HUES48 (cell line): ENCODE measurements at regions not wholly inside any gene's neighbourhood (a gene's known extent, or its start where the extent isn't known, plus 50 kb on each side); places are given as distances from the start of the nearest gene placed in this dataset.

ENCODE experiments used
- H3K27ac ChIP-seq: one replicate; pipeline ENCODE4 v1.7.0; 2013; ENCODE audit warnings: low read depth, low read length, inconsistent platforms
- H3K27me3 ChIP-seq: 2 replicates; pipeline ENCODE4 v1.6.1; 2013; ENCODE audit warnings: mild to moderate bottlenecking, low read length; ENCODE audit not compliant: control insufficient read depth, insufficient read depth
- H3K36me3 ChIP-seq: 2 replicates; pipeline ENCODE4 v1.6.1; 2013; ENCODE audit warnings: low read length; ENCODE audit not compliant: control insufficient read depth, insufficient read depth
- H3K4me1 ChIP-seq: 2 replicates; pipeline ENCODE4 v1.6.1; 2013; ENCODE audit warnings: mild to moderate bottlenecking, low read length; ENCODE audit not compliant: control insufficient read depth, insufficient read depth
- H3K4me3 ChIP-seq: 2 replicates; pipeline ENCODE4 v1.5.1; 2013; ENCODE audit warnings: mild to moderate bottlenecking, low read depth, low read length
- H3K9ac ChIP-seq: 2 replicates; pipeline ENCODE4 v1.6.1; 2013; ENCODE audit warnings: mild to moderate bottlenecking, low read depth, low read length, moderate library complexity
- H3K9me3 ChIP-seq: 2 replicates; pipeline ENCODE4 v1.6.1; 2013; ENCODE audit warnings: low read length; ENCODE audit not compliant: control insufficient read depth, insufficient read depth

GRCh38 chr10:90592638-90593302, 265.1 kb downstream of the HTR7 start:
- H3K27ac ChIP-seq: no peak overlapping the region
- H3K36me3 ChIP-seq: no peaks in the 10 kb centered on the region
- no peaks in the 10 kb centered on the region for H3K27me3 ChIP-seq
- H3K9ac ChIP-seq: no peak overlapping the region
- no peak overlapping the region for H3K4me3 ChIP-seq
- H3K4me1 ChIP-seq: peaks cover 7% of the 10 kb centered on the region; the same call in 1 of the 2 replicates
- no peaks in the 10 kb centered on the region for H3K9me3 ChIP-seq

GRCh38 chr10:90598513-90598912, 259.3 kb downstream of the HTR7 start:
- Histone ChIP-seq H3K9ac (no peak overlapping the region), H3K27me3 (no peaks in the 10 kb centered on the region), H3K4me3 (no peak overlapping the region), H3K9me3 (no peaks in the 10 kb centered on the region), H3K36me3 (no peaks in the 10 kb centered on the region), H3K4me1 (no peaks in the 10 kb centered on the region), H3K27ac (no peak overlapping the region)

GRCh38 chr10:90602862-90603610, 254.8 kb downstream of the HTR7 start:
- H3K4me1 ChIP-seq: no peaks in the 10 kb centered on the region
- no peaks in the 10 kb centered on the region for H3K36me3 ChIP-seq
- H3K27ac ChIP-seq: no peak overlapping the region
- H3K9ac ChIP-seq: no peak overlapping the region
- H3K9me3 ChIP-seq: no peaks in the 10 kb centered on the region
- H3K27me3 ChIP-seq: no peaks in the 10 kb centered on the region
- H3K4me3 ChIP-seq: no peak overlapping the region

- Histone ChIP-seq H3K4me3 (no peak overlapping the region), H3K27ac (no peak overlapping the region), H3K27me3 (no peaks in the 10 kb centered on the region), H3K36me3 (no peaks in the 10 kb centered on the region), H3K9ac (no peak overlapping the region), H3K9me3 (no peaks in the 10 kb centered on the region), H3K4me1 (no peaks in the 10 kb centered on the region)
Observed at GRCh38 chr10:90604636-90605035, 253.2 kb downstream of the HTR7 start.

GRCh38 chr10:90605506-90605905, 252.3 kb downstream of the HTR7 start:
- no peaks in the 10 kb centered on the region for H3K4me1 ChIP-seq
- H3K27ac ChIP-seq: no peak overlapping the region
- no peaks in the 10 kb centered on the region for H3K27me3 ChIP-seq
- no peak overlapping the region for H3K4me3 ChIP-seq
- no peaks in the 10 kb centered on the region for H3K9me3 ChIP-seq
- H3K9ac ChIP-seq: no peak overlapping the region
- H3K36me3 ChIP-seq: no peaks in the 10 kb centered on the region

- H3K27ac ChIP-seq: no peak overlapping the region
- no peaks in the 10 kb centered on the region for H3K36me3 ChIP-seq
- no peak overlapping the region for H3K9ac ChIP-seq
- no peaks in the 10 kb centered on the region for H3K4me1 ChIP-seq
- no peaks in the 10 kb centered on the region for H3K27me3 ChIP-seq
- no peaks in the 10 kb centered on the region for H3K9me3 ChIP-seq
- H3K4me3 ChIP-seq: no peak overlapping the region
Observed at GRCh38 chr10:90612276-90612675, 245.6 kb downstream of the HTR7 start.

DNA sequence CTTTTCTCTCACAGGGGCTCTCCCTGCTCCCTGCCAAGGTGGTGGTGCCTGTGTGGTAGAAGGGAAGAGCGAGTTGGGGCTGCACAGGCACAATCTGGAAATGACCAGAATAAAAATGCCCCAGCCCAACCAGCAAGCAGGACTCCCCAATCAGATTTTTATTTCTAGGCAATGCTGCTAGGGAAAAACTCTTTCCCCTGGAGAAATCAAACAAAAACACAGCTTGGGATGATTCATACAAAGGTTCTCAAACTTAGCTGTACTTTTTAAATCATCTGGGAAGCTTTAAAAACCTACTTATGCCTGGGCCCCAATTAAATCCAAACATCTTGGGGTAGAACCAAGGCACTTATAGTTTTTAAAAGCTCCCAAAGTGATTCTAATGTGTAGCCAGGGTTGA, 243.2 kb downstream of the HTR7 start:
- Histone ChIP-seq H3K27me3 (no peaks in the 10 kb centered on the region), H3K9ac (no peak overlapping the region), H3K4me3 (no peak overlapping the region), H3K36me3 (no peaks in the 10 kb centered on the region), H3K4me1 (no peaks in the 10 kb centered on the region), H3K27ac (no peak overlapping the region), H3K9me3 (no peaks in the 10 kb centered on the region)

DNA sequence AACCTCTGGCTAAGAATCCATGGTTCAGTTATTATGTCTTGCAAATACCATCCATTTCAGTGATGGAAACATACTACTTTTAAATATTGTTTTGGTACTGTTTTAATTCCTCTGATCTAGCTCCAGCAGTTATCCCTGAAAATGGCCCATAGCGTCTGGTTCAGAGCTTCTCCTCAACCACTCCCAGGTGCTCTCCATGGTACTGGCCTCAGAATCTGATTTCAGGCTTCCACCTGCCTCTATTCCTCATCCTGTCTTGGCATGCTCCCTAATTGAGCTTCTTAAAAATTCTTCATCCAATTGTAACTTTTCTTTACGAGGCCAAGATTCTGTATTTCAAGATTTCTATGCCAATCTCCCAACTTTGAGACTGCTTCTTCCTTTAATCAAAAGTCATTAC, 236.3 kb downstream of the HTR7 start:
- H3K9me3 ChIP-seq: no peaks in the 10 kb centered on the region
- no peak overlapping the region for H3K9ac ChIP-seq
- no peak overlapping the region for H3K27ac ChIP-seq
- no peaks in the 10 kb centered on the region for H3K27me3 ChIP-seq
- no peak overlapping the region for H3K4me3 ChIP-seq
- no peaks in the 10 kb centered on the region for H3K36me3 ChIP-seq
- no peaks in the 10 kb centered on the region; the same call in 1 of the 2 replicates for H3K4me1 ChIP-seq

GRCh38 chr10:90635111-90635765, 222.6 kb downstream of the HTR7 start:
- H3K4me3 ChIP-seq: no peak overlapping the region

GRCh38 chr10:90640756-90641155, 217.1 kb downstream of the HTR7 start:
- peaks cover 15% of the 10 kb centered on the region for H3K4me1 ChIP-seq
- H3K4me3 ChIP-seq: no peak overlapping the region
- H3K36me3 ChIP-seq: no peaks in the 10 kb centered on the region
- no peaks in the 10 kb centered on the region for H3K9me3 ChIP-seq
- no peaks in the 10 kb centered on the region for H3K27me3 ChIP-seq
- no peak overlapping the region for H3K27ac ChIP-seq
- no peak overlapping the region for H3K9ac ChIP-seq

More at GRCh38 chr10:90635111-90635765, 222.6 kb downstream of the HTR7 start:
- no peak overlapping the region for H3K27ac ChIP-seq
- H3K27me3 ChIP-seq: no peaks in the 10 kb centered on the region
- no peak overlapping the region for H3K9ac ChIP-seq
- H3K4me1 ChIP-seq: peaks cover 20% of the 10 kb centered on the region
- H3K36me3 ChIP-seq: no peaks in the 10 kb centered on the region
- H3K9me3 ChIP-seq: no peaks in the 10 kb centered on the region

GRCh38 chr10:90641731-90642130, 216.1 kb downstream of the HTR7 start:
- no peaks in the 10 kb centered on the region for H3K36me3 ChIP-seq
- no peaks in the 10 kb centered on the region for H3K9me3 ChIP-seq
- H3K4me1 ChIP-seq: peaks cover 15% of the 10 kb centered on the region
- no peak overlapping the region for H3K9ac ChIP-seq
- no peak overlapping the region for H3K27ac ChIP-seq
- H3K27me3 ChIP-seq: no peaks in the 10 kb centered on the region
- no peak overlapping the region for H3K4me3 ChIP-seq
